ENCODE measurements at regions not wholly inside any gene's neighbourhood (a gene's known extent, or its start where the extent isn't known, plus 50 kb on each side); places are given as distances from the start of the nearest gene placed in this dataset.
"Not testable (repeated sequence)": the region's sequence is repeated elsewhere in the genome, so short reads cannot be mapped to it uniquely, and the experiment has no call there.

GRCh38 chr10:46095943-46096342 is 49.9 kb upstream of the MSMB start:
- H3K4me3 ChIP-seq (ENCODE audit: low read depth, low read length); H3K9me3 ChIP-seq (ENCODE audit: control insufficient read depth, insufficient read depth, low read depth, low read length); POLR2A ChIA-PET; H3K27ac ChIP-seq (ENCODE audit: extremely low read depth, low read depth, low read length); H3K36me3 ChIP-seq (ENCODE audit: control insufficient read depth in 2 of 2, insufficient read depth in 1 of 2, low read length in 2 of 2); H3K4me1 ChIP-seq (ENCODE audit: control insufficient read depth, insufficient read depth, low read length): not testable (repeated sequence)
- CTCF ChIA-PET: interaction anchor here (0.6 kb wide), 2 partner anchors 84 to 123 kb away, joined by 3 read pairs; no protein-coding TSS in a partner anchor

GRCh38 chr10:46096446-46096845 is 50.4 kb upstream of the MSMB start:
- ChIA-PET POLR2A (no interaction called here), CTCF (no interaction called here)

DNA sequence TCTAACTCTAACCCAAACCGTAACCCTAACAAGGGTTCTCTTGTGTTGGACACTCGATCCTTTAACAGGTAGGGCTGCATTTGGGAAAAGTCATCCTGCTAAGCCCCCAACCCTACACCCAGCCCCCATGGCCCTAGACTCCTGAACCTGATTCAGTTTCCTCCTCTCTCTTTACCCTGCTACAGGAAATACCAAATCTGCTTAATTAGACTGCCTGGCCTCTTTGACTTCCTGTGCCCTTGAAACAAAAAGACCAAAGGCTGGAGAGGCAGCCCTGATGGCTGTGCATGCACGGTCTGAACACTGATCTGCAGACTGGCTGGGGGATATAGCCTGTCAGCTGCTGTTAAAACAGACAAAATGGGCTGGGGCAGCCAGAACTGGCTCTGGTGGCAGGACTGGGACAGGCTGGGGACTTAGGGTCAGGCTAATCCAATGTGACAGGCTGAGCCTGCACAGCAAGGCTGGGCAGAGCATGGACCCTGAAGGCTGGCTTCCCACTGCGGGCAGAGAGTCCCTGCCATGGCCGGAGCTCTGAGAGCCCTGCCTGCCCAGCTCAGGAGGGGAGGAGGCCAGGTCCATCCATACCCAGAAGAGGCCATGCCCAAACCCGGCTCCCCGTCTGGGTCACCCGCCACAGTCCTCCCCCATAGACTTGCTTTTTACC is 51.0 kb upstream of the MSMB start:
- no peak for TF ChIP-seq ZBTB21 (tag by site-specific recombination; IDR thresholded peaks at IDR 0.05)
- no peak for TF ChIP-seq ZNF704 (tag by site-specific recombination; IDR thresholded peaks at IDR 0.05)
- TF ChIP-seq ZNF266 (tag by site-specific recombination; IDR thresholded peaks at IDR 0.05; ENCODE audit: low read depth): no peak
- no peak for TF ChIP-seq ZNF184 (tag by site-specific recombination; IDR thresholded peaks at IDR 0.05)
- TF ChIP-seq ZNF449 (tag by site-specific recombination; IDR thresholded peaks at IDR 0.05): no peak
- no peak for TF ChIP-seq OSR2 (tag by site-specific recombination; IDR thresholded peaks at IDR 0.05)
- TF ChIP-seq OVOL3 (tag by site-specific recombination; IDR thresholded peaks at IDR 0.05): no peak
- no peak for TF ChIP-seq KLF16 (tag by site-specific recombination; IDR thresholded peaks at IDR 0.05)
- TF ChIP-seq HOXD13 (CRISPR knock-in tag; IDR thresholded peaks at IDR 0.05; ENCODE audit: borderline replicate concordance): no peak
- no peak for TF ChIP-seq ZNF785 (tag by site-specific recombination; IDR thresholded peaks at IDR 0.05)
- no peak for TF ChIP-seq ZNF354C (tag by site-specific recombination; IDR thresholded peaks at IDR 0.05; ENCODE audit: borderline replicate concordance, low read depth)
- no peak for TF ChIP-seq ZNF48 (tag by site-specific recombination; IDR thresholded peaks at IDR 0.05)
- no peak overlapping the region for H3K27ac ChIP-seq (ENCODE audit: extremely low read depth, low read depth, low read length)
- no peaks in the 10 kb centered on the region for H3K9me3 ChIP-seq (ENCODE audit: control insufficient read depth, insufficient read depth, low read depth, low read length)
- H3K4me1 ChIP-seq (ENCODE audit: control insufficient read depth, insufficient read depth, low read length): no peaks in the 10 kb centered on the region
- ChIA-PET CTCF (no interaction called here), POLR2A (no interaction called here)
- H3K36me3 ChIP-seq (ENCODE audit: control insufficient read depth in 2 of 2, insufficient read depth in 1 of 2, low read length in 2 of 2): no peaks in the 10 kb centered on the region
- H3K4me3 ChIP-seq (ENCODE audit: low read depth, low read length): no peak overlapping the region

More at GRCh38 chr10:46096446-46096845, 50.4 kb upstream of the MSMB start:
- H3K4me3 ChIP-seq (ENCODE audit: low read depth, low read length): no peak overlapping the region
- H3K9me3 ChIP-seq (ENCODE audit: control insufficient read depth, insufficient read depth, low read depth, low read length): no peaks in the 10 kb centered on the region
- TF ChIP-seq GFI1B (tag by site-specific recombination; IDR thresholded peaks at IDR 0.05): no peak
- TF ChIP-seq, protein P1, sequence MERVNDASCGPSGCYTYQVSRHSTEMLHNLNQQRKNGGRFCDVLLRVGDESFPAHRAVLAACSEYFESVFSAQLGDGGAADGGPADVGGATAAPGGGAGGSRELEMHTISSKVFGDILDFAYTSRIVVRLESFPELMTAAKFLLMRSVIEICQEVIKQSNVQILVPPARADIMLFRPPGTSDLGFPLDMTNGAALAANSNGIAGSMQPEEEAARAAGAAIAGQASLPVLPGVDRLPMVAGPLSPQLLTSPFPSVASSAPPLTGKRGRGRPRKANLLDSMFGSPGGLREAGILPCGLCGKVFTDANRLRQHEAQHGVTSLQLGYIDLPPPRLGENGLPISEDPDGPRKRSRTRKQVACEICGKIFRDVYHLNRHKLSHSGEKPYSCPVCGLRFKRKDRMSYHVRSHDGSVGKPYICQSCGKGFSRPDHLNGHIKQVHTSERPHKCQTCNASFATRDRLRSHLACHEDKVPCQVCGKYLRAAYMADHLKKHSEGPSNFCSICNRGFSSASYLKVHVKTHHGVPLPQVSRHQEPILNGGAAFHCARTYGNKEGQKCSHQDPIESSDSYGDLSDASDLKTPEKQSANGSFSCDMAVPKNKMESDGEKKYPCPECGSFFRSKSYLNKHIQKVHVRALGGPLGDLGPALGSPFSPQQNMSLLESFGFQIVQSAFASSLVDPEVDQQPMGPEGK (tag by site-specific recombination; IDR thresholded peaks at IDR 0.05): no peak
- TF ChIP-seq ZNF549 (tag by site-specific recombination; IDR thresholded peaks at IDR 0.05): no peak
- no peak for TF ChIP-seq ZNF704 (tag by site-specific recombination; IDR thresholded peaks at IDR 0.05)
- no peak for TF ChIP-seq SP2 (tag by site-specific recombination; IDR thresholded peaks at IDR 0.05)
- TF ChIP-seq HOXD13 (CRISPR knock-in tag; IDR thresholded peaks at IDR 0.05; ENCODE audit: borderline replicate concordance): no peak
- TF ChIP-seq ZNF248 (tag by site-specific recombination; IDR thresholded peaks at IDR 0.05): no peak
- TF ChIP-seq ZNF221 (tag by site-specific recombination; IDR thresholded peaks at IDR 0.05; ENCODE audit: borderline replicate concordance): no peak
- TF ChIP-seq ZFP3 (tag by site-specific recombination; IDR thresholded peaks at IDR 0.05; ENCODE audit: low read depth): no peak
- no peak for TF ChIP-seq ZNF677 (tag by site-specific recombination; IDR thresholded peaks at IDR 0.05)
- TF ChIP-seq HOXC10 (CRISPR knock-in tag; IDR thresholded peaks at IDR 0.05): no peak
- TF ChIP-seq GLI2 (tag by site-specific recombination; IDR thresholded peaks at IDR 0.05; ENCODE audit: borderline replicate concordance, low read depth): no peak
- TF ChIP-seq, protein P2, sequence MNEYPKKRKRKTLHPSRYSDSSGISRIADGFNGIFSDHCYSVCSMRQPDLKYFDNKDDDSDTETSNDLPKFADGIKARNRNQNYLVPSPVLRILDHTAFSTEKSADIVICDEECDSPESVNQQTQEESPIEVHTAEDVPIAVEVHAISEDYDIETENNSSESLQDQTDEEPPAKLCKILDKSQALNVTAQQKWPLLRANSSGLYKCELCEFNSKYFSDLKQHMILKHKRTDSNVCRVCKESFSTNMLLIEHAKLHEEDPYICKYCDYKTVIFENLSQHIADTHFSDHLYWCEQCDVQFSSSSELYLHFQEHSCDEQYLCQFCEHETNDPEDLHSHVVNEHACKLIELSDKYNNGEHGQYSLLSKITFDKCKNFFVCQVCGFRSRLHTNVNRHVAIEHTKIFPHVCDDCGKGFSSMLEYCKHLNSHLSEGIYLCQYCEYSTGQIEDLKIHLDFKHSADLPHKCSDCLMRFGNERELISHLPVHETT (tag by site-specific recombination; IDR thresholded peaks at IDR 0.05): no peak
- TF ChIP-seq ZXDB (tag by site-specific recombination; IDR thresholded peaks at IDR 0.05): no peak
- TF ChIP-seq ZSCAN16 (tag by site-specific recombination; IDR thresholded peaks at IDR 0.05): no peak
- no peak for TF ChIP-seq ZNF214 (tag by site-specific recombination; IDR thresholded peaks at IDR 0.05; ENCODE audit: borderline replicate concordance)
- no peak for TF ChIP-seq ZNF777 (tag by site-specific recombination; IDR thresholded peaks at IDR 0.05; ENCODE audit: borderline replicate concordance)
- no peak overlapping the region for H3K27ac ChIP-seq (ENCODE audit: extremely low read depth, low read depth, low read length)
- no peaks in the 10 kb centered on the region for H3K36me3 ChIP-seq (ENCODE audit: control insufficient read depth in 2 of 2, insufficient read depth in 1 of 2, low read length in 2 of 2)
- H3K4me1 ChIP-seq (ENCODE audit: control insufficient read depth, insufficient read depth, low read length): no peaks in the 10 kb centered on the region

Measured in HEK293 (cell line).